Ishikawa (cell line): ENCODE measurements at regions not wholly inside any gene's neighbourhood (a gene's known extent, or its start where the extent isn't known, plus 50 kb on each side); places are given as distances from the start of the nearest gene placed in this dataset.

Source experiments
- CEBPB ChIP-seq: IDR thresholded peaks from 2 replicates; pipeline ENCODE4 v1.6.1; 2012
- CREB1 ChIP-seq: IDR thresholded peaks from 2 replicates; pipeline ENCODE4 v1.6.1; 2012; ENCODE audit warnings: low read depth
- EGR1 ChIP-seq: IDR thresholded peaks from 2 replicates; pipeline ENCODE4 v1.6.1; 2012
- EP300 ChIP-seq: IDR thresholded peaks from 2 replicates; pipeline ENCODE4 v1.6.1; 2012; ENCODE audit warnings: borderline replicate concordance
- FOXM1 ChIP-seq: IDR thresholded peaks from 2 replicates; pipeline ENCODE4 v1.6.1; 2012; ENCODE audit warnings: low read depth, borderline replicate concordance
- NFIC ChIP-seq: IDR thresholded peaks from 2 replicates; pipeline ENCODE4 v1.6.1; 2012
- RAD21 ChIP-seq: IDR thresholded peaks from 2 replicates; pipeline ENCODE4 v1.6.1; 2012; ENCODE audit warnings: low read depth
- REST ChIP-seq: IDR thresholded peaks from 2 replicates; pipeline ENCODE4 v1.6.1; 2012; ENCODE audit warnings: low read depth, mild to moderate bottlenecking
- TAF1 ChIP-seq: IDR thresholded peaks from 2 replicates; pipeline ENCODE4 v1.6.1; 2012; ENCODE audit warnings: low read depth, mild to moderate bottlenecking
- TCF12 ChIP-seq: IDR thresholded peaks from 2 replicates; pipeline ENCODE4 v1.6.1; 2012; ENCODE audit warnings: low read depth
- TEAD4 ChIP-seq: IDR thresholded peaks from 2 replicates; pipeline ENCODE4 v1.6.1; 2012
- YY1 ChIP-seq: IDR thresholded peaks from 2 replicates; pipeline ENCODE4 v1.6.1; 2012; ENCODE audit warnings: low read depth
- ZBTB7A ChIP-seq: IDR thresholded peaks from 2 replicates; pipeline ENCODE4 v1.6.1; 2012; ENCODE audit warnings: low read depth
- TF ChIP-seq, protein P1 (sequence below): IDR thresholded peaks from 2 replicates; pipeline ENCODE4 v1.6.1; 2012
- TF ChIP-seq, protein P2 (sequence below): IDR thresholded peaks from 2 replicates; pipeline ENCODE4 v1.6.1; 2012

DNA sequence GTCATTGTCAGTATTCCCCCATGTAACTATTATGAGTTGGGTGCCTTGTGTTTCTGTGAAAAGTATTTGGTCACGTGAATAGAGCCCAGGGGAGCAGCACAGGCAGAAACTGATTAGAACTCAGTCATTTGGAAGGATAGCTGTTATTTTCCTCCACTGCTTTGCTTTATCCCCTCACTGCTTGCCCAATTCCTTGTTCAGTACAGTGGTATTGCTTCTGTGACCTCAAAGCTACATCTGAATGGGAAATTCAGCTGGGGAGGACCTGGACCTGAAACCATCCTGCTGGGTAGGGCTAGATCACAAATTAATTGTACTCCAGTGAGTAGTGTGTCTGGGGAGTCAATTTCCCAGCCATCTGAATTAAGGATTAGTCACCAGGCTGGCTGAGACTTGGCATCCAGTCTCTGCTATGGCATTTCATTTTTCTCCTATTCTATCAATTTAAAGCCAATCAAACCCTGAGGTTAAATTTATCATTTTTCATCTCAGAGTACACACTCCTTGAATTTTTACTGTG is 1231.6 kb upstream of the GYPC start:
- TF ChIP-seq CREB1, result no peak
- no peak for TF ChIP-seq EP300
- TF ChIP-seq RAD21, result no peak
- no peak for TF ChIP-seq TCF12
- no peak for TF ChIP-seq NFIC
- TF ChIP-seq, protein P1, sequence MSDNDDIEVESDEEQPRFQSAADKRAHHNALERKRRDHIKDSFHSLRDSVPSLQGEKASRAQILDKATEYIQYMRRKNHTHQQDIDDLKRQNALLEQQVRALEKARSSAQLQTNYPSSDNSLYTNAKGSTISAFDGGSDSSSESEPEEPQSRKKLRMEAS, result no peak

DNA sequence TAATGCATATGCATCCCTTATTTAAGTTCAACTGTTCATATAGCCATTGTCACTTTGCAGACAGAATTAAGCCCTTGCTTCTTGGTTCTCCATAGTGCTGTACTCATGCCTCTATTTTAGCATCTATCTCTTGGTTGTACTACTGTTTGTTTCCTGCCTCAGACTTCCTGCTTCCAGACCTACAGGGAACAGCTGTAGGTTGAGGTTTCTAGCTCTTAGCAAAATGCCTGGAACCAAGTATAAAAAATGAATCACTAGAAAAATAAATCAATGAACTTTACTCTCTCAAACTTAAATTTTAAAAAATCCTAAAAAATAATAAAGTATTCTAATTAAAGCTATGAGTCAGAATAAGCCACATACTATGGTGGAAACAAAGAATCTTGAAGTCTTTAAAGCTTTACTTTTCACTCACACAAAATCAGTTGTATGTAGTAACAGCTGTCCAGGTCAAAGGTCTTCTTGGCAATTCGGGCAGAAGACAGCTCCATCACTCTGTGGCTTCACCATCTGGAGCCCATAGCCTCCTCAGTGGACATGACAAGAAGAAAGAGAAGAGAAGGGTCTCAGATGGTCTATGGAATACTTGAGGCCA is 1228.1 kb upstream of the GYPC start:
- TF ChIP-seq CREB1, result no peak
- TF ChIP-seq CEBPB, result no peak
- TF ChIP-seq, protein P2, sequence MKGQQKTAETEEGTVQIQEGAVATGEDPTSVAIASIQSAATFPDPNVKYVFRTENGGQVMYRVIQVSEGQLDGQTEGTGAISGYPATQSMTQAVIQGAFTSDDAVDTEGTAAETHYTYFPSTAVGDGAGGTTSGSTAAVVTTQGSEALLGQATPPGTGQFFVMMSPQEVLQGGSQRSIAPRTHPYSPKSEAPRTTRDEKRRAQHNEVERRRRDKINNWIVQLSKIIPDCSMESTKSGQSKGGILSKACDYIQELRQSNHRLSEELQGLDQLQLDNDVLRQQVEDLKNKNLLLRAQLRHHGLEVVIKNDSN, result no peak
- no peak for TF ChIP-seq TEAD4
- no peak for TF ChIP-seq EP300
- TF ChIP-seq NFIC, result no peak
- TF ChIP-seq TAF1, result no peak
- TF ChIP-seq YY1, result no peak
- TF ChIP-seq, protein P1, result no peak
- no peak for TF ChIP-seq TCF12
- TF ChIP-seq ZBTB7A, result no peak

- TF ChIP-seq FOXM1, result no peak
- no peak for TF ChIP-seq TEAD4
- TF ChIP-seq TAF1, result no peak
- no peak for TF ChIP-seq YY1
- no peak for TF ChIP-seq REST
Observed at GRCh38 chr2:125444106-125444505, 1211.9 kb upstream of the GYPC start.

DNA sequence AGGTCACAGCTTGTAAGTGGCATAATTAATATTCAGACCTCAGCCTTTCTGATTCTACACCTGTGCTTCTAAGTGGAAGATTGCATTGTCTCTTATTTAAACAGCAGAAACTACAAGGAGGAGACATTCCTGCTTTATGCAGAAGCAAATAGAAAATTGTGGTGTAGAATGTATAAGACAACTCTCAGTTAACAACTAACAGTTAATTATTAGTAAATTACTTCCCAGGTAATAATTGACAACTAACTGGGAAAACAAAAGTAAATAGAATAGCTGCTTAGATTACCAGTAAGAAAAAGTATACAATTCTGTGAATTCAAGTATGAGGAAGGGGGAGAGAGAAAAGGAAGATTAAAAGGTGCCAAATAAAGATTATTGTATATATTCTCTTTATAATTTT is 1210.5 kb upstream of the GYPC start:
- TF ChIP-seq CREB1, result no peak
- TF ChIP-seq TCF12, result no peak
- no peak for TF ChIP-seq YY1
- TF ChIP-seq EP300, result no peak
- no peak for TF ChIP-seq RAD21
- no peak for TF ChIP-seq TEAD4
- no peak for TF ChIP-seq CEBPB
- no peak for TF ChIP-seq REST
- TF ChIP-seq, protein P2, result no peak
- TF ChIP-seq EGR1, result no peak
- TF ChIP-seq, protein P1, result no peak
- no peak for TF ChIP-seq TAF1
- no peak for TF ChIP-seq NFIC

DNA sequence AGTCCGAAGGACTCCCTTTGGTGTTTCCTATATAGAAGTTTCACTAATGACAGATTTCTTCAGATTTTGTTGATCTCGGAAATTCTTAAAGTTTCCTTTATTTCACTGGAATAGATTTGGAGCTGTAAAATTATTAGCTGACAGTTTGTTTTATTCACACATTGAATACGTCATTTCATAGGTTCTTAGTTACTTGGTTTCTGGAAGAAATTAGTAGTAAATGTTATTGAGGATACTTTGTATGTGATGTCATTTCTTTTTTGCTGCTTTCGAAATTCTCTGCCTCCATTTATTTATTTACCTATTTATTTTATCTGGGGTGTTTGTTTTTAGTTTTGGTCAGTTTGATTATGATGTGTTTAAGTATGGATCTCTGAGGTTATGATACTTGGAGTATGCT is 1205.9 kb upstream of the GYPC start:
- TF ChIP-seq FOXM1 (no peak), RAD21 (no peak), TAF1 (no peak), YY1 (no peak), CREB1 (no peak), ZBTB7A (no peak), NFIC (no peak), TEAD4 (no peak), EP300 (no peak), EGR1 (no peak), TCF12 (no peak), CEBPB (no peak), REST (no peak)
- TF ChIP-seq, protein P2, result no peak
- TF ChIP-seq, protein P1, result no peak
